GM11168 (cell line): ENCODE measurements at regions not wholly inside any gene's neighbourhood (a gene's known extent, or its start where the extent isn't known, plus 50 kb on each side); places are given as distances from the start of the nearest gene placed in this dataset.

Experiments used
- in situ Hi-C: fragments of 300-500 bp; cut with MboI; formaldehyde crosslinking; loops from one replicate; pipeline ENCODE4 v1.12.0; 2022; ENCODE audit warnings: low sequenced_read_pairs; ENCODE audit not compliant: unreplicated experiment

- in situ Hi-C loops, result no loop called here
Measured at GRCh38 chr11:43243927-43244326, 67.9 kb upstream of the API5 start.

GRCh38 chr11:43245466-43245865 is 66.3 kb upstream of the API5 start:
- in situ Hi-C loops, result no loop called here

GRCh38 chr11:43250309-43250708 is 61.5 kb upstream of the API5 start:
- in situ Hi-C loops, result no loop called here

GRCh38 chr11:43261775-43262174 is 50.0 kb upstream of the API5 start:
- in situ Hi-C loops, result no loop called here
